Gastrocnemius medialis (tissue), 4 donors: ENCODE measurements at regions not wholly inside any gene's neighbourhood (a gene's known extent, or its start where the extent isn't known, plus 50 kb on each side); places are given as distances from the start of the nearest gene placed in this dataset.
A peak's percentile ranks its signal among the peaks of the same experiment; 100 is the strongest.

Experiments
- ATAC-seq, 2 donors: fragments of 150-250 bp; one replicate each; pipeline ENCODE4 v1.9.1; 2016
- DNase-seq, 2 donors: peaks; one replicate each; pipeline ENCODE4 v3.0.0-alpha.2; 2019
- H3K27ac ChIP-seq, 4 donors: fragments of 200-600 bp; sonication (generic); 1 replicate in 1 of 4; 2 replicates in 3 of 4; pipeline ENCODE4 v1.5.1; 2016 to 2018; ENCODE audit warnings: mild to moderate bottlenecking in 2 of 4, moderate library complexity in 1 of 4
- H3K27me3 ChIP-seq, 3 donors: fragments of 200-600 bp; sonication (generic) in 2 of 3; 1 replicate in 1 of 3; 2 replicates in 2 of 3; pipeline versions ENCODE4 v1.5.1 to v1.6.0; 2016 to 2019; ENCODE audit warnings: mild to moderate bottlenecking in 1 of 3, moderate library complexity in 1 of 3
- H3K36me3 ChIP-seq, 2 donors: fragments of 200-600 bp; sonication (generic) in 1 of 2; one replicate each; pipeline ENCODE4 v1.5.1; 2017 to 2018
- H3K4me1 ChIP-seq, 2 donors: fragments of 200-600 bp; sonication (generic) in 1 of 2; one replicate each; pipeline ENCODE4 v1.5.1; 2016 to 2017; ENCODE audit warnings: mild to moderate bottlenecking in 2 of 2
- H3K4me3 ChIP-seq, 4 donors: fragments of 200-600 bp; sonication (generic) in 3 of 4; 1 replicate in 1 of 4; 2 replicates in 3 of 4; pipeline ENCODE4 v1.5.1; 2016 to 2019; ENCODE audit warnings: mild to moderate bottlenecking in 2 of 4
- H3K9me3 ChIP-seq, 3 donors: fragments of 200-600 bp; sonication (generic) in 2 of 3; 1 replicate in 1 of 3; 2 replicates in 2 of 3; pipeline ENCODE4 v1.5.1; 2016 to 2019
- CTCF ChIP-seq, 5 experiments: fragments of 450-650 bp in 3 of 5; fragments of 200-600 bp in 2 of 5; sonication (generic) in 2 of 5; IDR thresholded peaks in 4 of 5; conservative IDR thresholded peaks in 1 of 5; 1 replicate in 4 of 5; 2 replicates in 1 of 5; pipeline ENCODE4 v1.5.1; 2016 to 2019; ENCODE audit warnings: antibody characterized with exemption in 5 of 5, mild to moderate bottlenecking in 3 of 5, moderate library complexity in 3 of 5
- POLR2A ChIP-seq, 2 donors: fragments of 450-650 bp; IDR thresholded peaks; one replicate each; pipeline ENCODE4 v1.6.1; 2017; ENCODE audit warnings: antibody characterized with exemption in 2 of 2, mild to moderate bottlenecking in 2 of 2, moderate library complexity in 2 of 2
- in situ Hi-C, 4 donors: fragments of 200-750 bp; cut with MboI; loops; one replicate each; pipeline versions ENCODE4 v1.15.0 to v1.8.0; 2017; ENCODE audit warnings: low sequenced_read_pairs in 4 of 4
- intact Hi-C: fragments of 100-400 bp; cut with DNase I; formaldehyde crosslinking; loops from one replicate; pipeline ENCODE4 v1.15.1; 2023; ENCODE audit warnings: low total_unique reads

GRCh38 chr3:187521546-187521945 lies 148.6 kb downstream of the SST start:
- DNase-seq: no peak
- no peaks in the 10 kb centered on the region for H3K4me1 ChIP-seq
- no peak overlapping the region for H3K4me3 ChIP-seq
- H3K27ac ChIP-seq: no peak overlapping the region
- ATAC-seq: no peak
- no peak for TF ChIP-seq CTCF (IDR thresholded peaks at IDR 0.05 in 4 of 5, conservative IDR thresholded peaks at IDR 0.05 in 1 of 5)
- no peak for TF ChIP-seq POLR2A (IDR thresholded peaks at IDR 0.05)
- no peaks in the 10 kb centered on the region for H3K27me3 ChIP-seq
- intact Hi-C loops (no loop called here), in situ Hi-C loops (no loop called here)
- H3K36me3 ChIP-seq: no peaks in the 10 kb centered on the region
- H3K9me3 ChIP-seq: no peaks in the 10 kb centered on the region

- ATAC-seq: no peak
- intact Hi-C loops (no loop called here), in situ Hi-C loops (no loop called here)
- H3K36me3 ChIP-seq: no peaks in the 10 kb centered on the region
- H3K4me1 ChIP-seq: no peaks in the 10 kb centered on the region
- H3K4me3 ChIP-seq: no peak overlapping the region
- peak in 1 of 2 donors; percentile 18 for DNase-seq
- TF ChIP-seq CTCF (IDR thresholded peaks at IDR 0.05 in 4 of 5, conservative IDR thresholded peaks at IDR 0.05 in 1 of 5) (no peak), POLR2A (IDR thresholded peaks at IDR 0.05) (no peak)
- no peaks in the 10 kb centered on the region for H3K9me3 ChIP-seq
- H3K27ac ChIP-seq: no peak overlapping the region
- no peaks in the 10 kb centered on the region for H3K27me3 ChIP-seq
Observed at GRCh38 chr3:187520027-187520945, 149.9 kb downstream of the SST start.

GRCh38 chr3:187519428-187519890 lies 150.7 kb downstream of the SST start:
- Histone ChIP-seq H3K9me3 (no peaks in the 10 kb centered on the region), H3K4me1 (no peaks in the 10 kb centered on the region), H3K4me3 (no peak overlapping the region), H3K27me3 (no peaks in the 10 kb centered on the region), H3K27ac (no peak overlapping the region), H3K36me3 (no peaks in the 10 kb centered on the region)
- in situ Hi-C loops: no loop called here
- intact Hi-C loops: no loop called here
- ATAC-seq: no peak
- DNase-seq: no peak
- no peak for TF ChIP-seq CTCF (IDR thresholded peaks at IDR 0.05 in 4 of 5, conservative IDR thresholded peaks at IDR 0.05 in 1 of 5)
- no peak for TF ChIP-seq POLR2A (IDR thresholded peaks at IDR 0.05)

GRCh38 chr3:187518616-187519015 lies 150.4 kb downstream of the RTP4 start:
- no peak for DNase-seq
- TF ChIP-seq CTCF (IDR thresholded peaks at IDR 0.05 in 4 of 5, conservative IDR thresholded peaks at IDR 0.05 in 1 of 5) (no peak), POLR2A (IDR thresholded peaks at IDR 0.05) (no peak)
- Histone ChIP-seq H3K4me3 (no peak overlapping the region), H3K27me3 (no peaks in the 10 kb centered on the region), H3K9me3 (no peaks in the 10 kb centered on the region), H3K36me3 (no peaks in the 10 kb centered on the region), H3K27ac (no peak overlapping the region), H3K4me1 (no peaks in the 10 kb centered on the region)
- intact Hi-C loops: no loop called here
- ATAC-seq: no peak
- in situ Hi-C loops: no loop called here
